AG09319 (cell line): ENCODE measurements at regions not wholly inside any gene's neighbourhood (a gene's known extent, or its start where the extent isn't known, plus 50 kb on each side); places are given as distances from the start of the nearest gene placed in this dataset.

Experiments used
- DNase-seq: peaks from one replicate; pipeline ENCODE4 v3.0.0-alpha.2; 2010; ENCODE audit warnings: low read depth; ENCODE audit errors: extremely low read depth
- CTCF ChIP-seq: IDR thresholded peaks from 2 replicates; pipeline ENCODE4 v1.5.1; 2011; ENCODE audit warnings: low read depth, mild to moderate bottlenecking, inconsistent platforms, low read length, moderate library complexity

- no peak for DNase-seq
- TF ChIP-seq CTCF: no peak
Measured at GRCh38 chr6:79392094-79392493, 145.1 kb downstream of the LCA5 start.

GRCh38 chr6:79391480-79391879 is 145.8 kb downstream of the LCA5 start:
- no peak for TF ChIP-seq CTCF
- no peak for DNase-seq

- no peak for DNase-seq
- no peak for TF ChIP-seq CTCF
Measured at GRCh38 chr6:79385893-79386292, 151.3 kb downstream of the LCA5 start.

- no peak for TF ChIP-seq CTCF
Measured at GRCh38 chr6:79385333-79385732, 150.9 kb upstream of the HMGN3 start.

GRCh38 chr6:79384845-79385244 is 150.4 kb upstream of the HMGN3 start:
- TF ChIP-seq CTCF: no peak
- DNase-seq: no peak

More at GRCh38 chr6:79385333-79385732, 150.9 kb upstream of the HMGN3 start:
- no peak for DNase-seq

- TF ChIP-seq CTCF: no peak
Measured at GRCh38 chr6:79378957-79379356, 144.5 kb upstream of the HMGN3 start.

GRCh38 chr6:79377888-79378348 is 143.4 kb upstream of the HMGN3 start:
- TF ChIP-seq CTCF: no peak
- DNase-seq: no peak

More at GRCh38 chr6:79378957-79379356, 144.5 kb upstream of the HMGN3 start:
- no peak for DNase-seq
